NCI-H2227 (cell line): ENCODE measurements at regions not wholly inside any gene's neighbourhood (a gene's known extent, or its start where the extent isn't known, plus 50 kb on each side); places are given as distances from the start of the nearest gene placed in this dataset.

Source experiments
- DNase-seq: peaks from one replicate; lab custom pipeline; 2025; ENCODE audit not compliant: unreplicated experiment; lab: John Stamatoyannopoulos, UW

GRCh38 chrX:68897118-68897945 lies 68.5 kb downstream of the EFNB1 start:
- DNase-seq: no peak

- DNase-seq: no peak
These were observed 67.8 kb downstream of the EFNB1 start for GRCh38 chrX:68896581-68896980.

- no peak for DNase-seq
These were observed 67.0 kb downstream of the EFNB1 start for GRCh38 chrX:68895778-68896177.

- peak; percentile 77 for DNase-seq
These were observed 66.5 kb downstream of the EFNB1 start for GRCh38 chrX:68895341-68895755.

- peak; percentile 91 for DNase-seq
These were observed 65.9 kb downstream of the EFNB1 start for GRCh38 chrX:68894513-68895340.

- DNase-seq: no peak
These were observed 65.3 kb downstream of the EFNB1 start for GRCh38 chrX:68894142-68894512.

- DNase-seq: peak; percentile 17
These were observed 63.8 kb downstream of the EFNB1 start for GRCh38 chrX:68892651-68893050.

- DNase-seq: no peak
These were observed 63.3 kb downstream of the EFNB1 start for GRCh38 chrX:68892134-68892533.
